ENCODE measurements at regions not wholly inside any gene's neighbourhood (a gene's known extent, or its start where the extent isn't known, plus 50 kb on each side); places are given as distances from the start of the nearest gene placed in this dataset.

DNA sequence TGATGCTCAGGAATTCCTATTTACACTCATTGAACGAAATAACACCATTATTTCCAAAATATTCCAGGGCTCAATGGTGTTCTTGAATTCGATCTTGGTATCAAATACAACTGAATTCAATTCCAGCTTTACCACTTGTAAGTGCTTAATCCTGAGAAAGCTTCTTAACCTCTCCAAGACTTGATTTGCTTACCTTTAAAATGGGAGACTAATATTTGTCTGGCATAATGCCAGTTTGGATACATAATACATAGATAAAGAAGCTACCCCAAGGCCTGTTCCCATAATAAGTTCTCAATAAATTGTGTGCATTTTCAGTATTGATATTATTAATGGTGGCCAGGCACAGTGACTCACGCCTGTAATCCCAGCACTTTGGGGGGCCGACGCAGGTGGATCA is 368.9 kb upstream of the MAF start:
- TF ChIP-seq CTCF (IDR thresholded peaks at IDR 0.05) (no peak), EP300 (IDR thresholded peaks at IDR 0.05) (no peak), POLR2A (IDR thresholded peaks at IDR 0.05) (no peak)
